RWPE2 (cell line): ENCODE measurements at regions not wholly inside any gene's neighbourhood (a gene's known extent, or its start where the extent isn't known, plus 50 kb on each side); places are given as distances from the start of the nearest gene placed in this dataset.

Experiments
- ATAC-seq: fragments of 200-7000 bp; cut with Tn5 transposase; 3 replicates; pipeline ENCODE4 v1.9.1; 2021; ENCODE audit warnings: low read depth
- DNase-seq: peaks from one replicate; pipeline ENCODE4 v3.0.0-alpha.2; 2020; ENCODE audit warnings: low spot score
- H3K27ac ChIP-seq: fragments of 450-650 bp; 2 replicates; pipeline ENCODE4 v1.5.1; 2017; ENCODE audit warnings: mild to moderate bottlenecking; ENCODE audit not compliant: poor library complexity, severe bottlenecking
- H3K27me3 ChIP-seq: fragments of 250-450 bp; sonication (Bioruptor Pico); 2 replicates; pipeline ENCODE4 v1.5.1; 2021; ENCODE audit warnings: mild to moderate bottlenecking, moderate library complexity; ENCODE audit not compliant: insufficient read depth, poor library complexity, severe bottlenecking
- H3K36me3 ChIP-seq: fragments of 250-450 bp; sonication (Bioruptor Pico); 2 replicates; pipeline ENCODE4 v1.5.1; 2020; ENCODE audit warnings: low read depth, mild to moderate bottlenecking, moderate library complexity
- H3K4me1 ChIP-seq: fragments of 250-450 bp; sonication (Bioruptor Pico); 2 replicates; pipeline ENCODE4 v1.5.1; 2021; ENCODE audit warnings: mild to moderate bottlenecking, moderate library complexity; ENCODE audit not compliant: insufficient read depth, poor library complexity, severe bottlenecking
- H3K4me3 ChIP-seq: fragments of 250-450 bp; sonication (Bioruptor Pico); 2 replicates; pipeline ENCODE4 v1.5.1; 2021; ENCODE audit warnings: mild to moderate bottlenecking, moderate library complexity; ENCODE audit not compliant: severe bottlenecking
- H3K9me3 ChIP-seq: fragments of 250-450 bp; sonication (Bioruptor Pico); 2 replicates; pipeline ENCODE4 v1.5.1; 2021; ENCODE audit warnings: mild to moderate bottlenecking, moderate library complexity; ENCODE audit not compliant: severe bottlenecking
- TF ChIP-seq, protein P1 (sequence below): fragments of 450-650 bp; IDR thresholded peaks from one replicate; pipeline ENCODE4 v1.5.1; 2017; ENCODE audit warnings: mild to moderate bottlenecking, moderate library complexity; ENCODE audit not compliant: poor library complexity, severe bottlenecking

DNA sequence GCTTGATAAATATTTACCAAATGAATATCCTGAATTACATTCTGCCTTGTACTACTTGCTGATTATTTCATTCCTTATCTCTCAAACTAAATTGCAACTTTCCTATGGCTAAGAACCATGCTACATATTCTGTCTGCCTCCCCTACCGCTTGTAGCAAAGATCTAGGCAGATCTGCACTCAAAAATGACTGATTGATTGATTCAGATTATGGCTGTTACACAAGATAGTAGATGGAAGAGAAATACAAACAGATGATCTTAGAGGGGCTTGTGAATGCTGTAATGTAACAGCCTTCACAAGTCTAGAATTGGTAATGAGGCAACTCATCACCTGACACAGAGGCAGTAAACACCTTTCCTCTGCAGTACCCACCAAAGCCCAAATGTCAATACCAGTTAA is 446.1 kb downstream of the PRELID2 start:
- TF ChIP-seq, protein P1, sequence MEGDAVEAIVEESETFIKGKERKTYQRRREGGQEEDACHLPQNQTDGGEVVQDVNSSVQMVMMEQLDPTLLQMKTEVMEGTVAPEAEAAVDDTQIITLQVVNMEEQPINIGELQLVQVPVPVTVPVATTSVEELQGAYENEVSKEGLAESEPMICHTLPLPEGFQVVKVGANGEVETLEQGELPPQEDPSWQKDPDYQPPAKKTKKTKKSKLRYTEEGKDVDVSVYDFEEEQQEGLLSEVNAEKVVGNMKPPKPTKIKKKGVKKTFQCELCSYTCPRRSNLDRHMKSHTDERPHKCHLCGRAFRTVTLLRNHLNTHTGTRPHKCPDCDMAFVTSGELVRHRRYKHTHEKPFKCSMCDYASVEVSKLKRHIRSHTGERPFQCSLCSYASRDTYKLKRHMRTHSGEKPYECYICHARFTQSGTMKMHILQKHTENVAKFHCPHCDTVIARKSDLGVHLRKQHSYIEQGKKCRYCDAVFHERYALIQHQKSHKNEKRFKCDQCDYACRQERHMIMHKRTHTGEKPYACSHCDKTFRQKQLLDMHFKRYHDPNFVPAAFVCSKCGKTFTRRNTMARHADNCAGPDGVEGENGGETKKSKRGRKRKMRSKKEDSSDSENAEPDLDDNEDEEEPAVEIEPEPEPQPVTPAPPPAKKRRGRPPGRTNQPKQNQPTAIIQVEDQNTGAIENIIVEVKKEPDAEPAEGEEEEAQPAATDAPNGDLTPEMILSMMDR = no peak
- no peaks in the 10 kb centered on the region for H3K9me3 ChIP-seq
- no peak for DNase-seq
- H3K27me3 ChIP-seq = no peaks in the 10 kb centered on the region
- no peaks in the 10 kb centered on the region for H3K4me1 ChIP-seq
- H3K4me3 ChIP-seq = no peak overlapping the region
- ATAC-seq = no peak
- no peaks in the 10 kb centered on the region for H3K36me3 ChIP-seq
- no peak overlapping the region for H3K27ac ChIP-seq

DNA sequence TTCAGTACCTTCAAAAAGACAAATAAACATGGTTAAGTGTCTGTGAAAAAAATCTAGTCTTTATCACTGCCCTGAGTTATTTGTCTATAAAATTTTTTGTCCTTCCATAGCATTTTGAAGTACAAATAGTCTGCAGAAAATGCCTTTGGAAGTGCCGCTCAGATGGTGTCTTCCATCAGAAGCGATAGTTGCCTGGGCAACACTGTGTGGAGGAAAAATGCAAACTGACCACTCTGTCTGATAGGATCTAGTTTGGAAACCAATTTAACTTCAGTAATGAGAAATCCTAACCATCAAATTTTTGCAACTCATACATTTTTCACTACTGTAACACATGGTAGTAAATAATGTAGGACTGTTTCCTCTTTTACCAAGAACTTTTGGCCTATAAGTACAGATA is 449.9 kb downstream of the PRELID2 start:
- Histone ChIP-seq H3K4me1 (no peaks in the 10 kb centered on the region), H3K4me3 (no peak overlapping the region), H3K27me3 (no peaks in the 10 kb centered on the region), H3K9me3 (no peaks in the 10 kb centered on the region), H3K27ac (no peak overlapping the region), H3K36me3 (no peaks in the 10 kb centered on the region)
- DNase-seq (no peak), ATAC-seq (no peak)
- TF ChIP-seq, protein P1 = no peak

DNA sequence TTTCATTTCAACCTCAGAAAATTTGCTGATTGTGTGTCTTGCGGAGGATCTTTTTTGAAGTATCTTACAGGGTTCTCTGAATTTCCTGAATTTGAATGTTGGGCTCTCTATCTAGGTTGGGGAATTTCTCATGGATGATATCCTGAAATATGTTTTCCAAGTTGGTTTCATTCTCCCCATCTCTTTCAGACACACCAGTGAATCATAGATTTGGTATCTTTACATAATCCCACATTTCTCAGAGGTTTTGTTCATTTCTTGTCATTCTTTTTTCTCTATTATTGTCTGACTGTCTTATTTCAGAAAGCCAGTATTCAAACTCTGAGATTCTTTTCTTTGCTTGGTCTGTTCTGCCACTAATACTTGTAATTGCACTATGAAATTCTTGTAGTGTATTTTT is 456.9 kb downstream of the PRELID2 start:
- peaks cover 18% of the 10 kb centered on the region for H3K9me3 ChIP-seq
- ATAC-seq = no peak
- TF ChIP-seq, protein P1 = no peak

DNA sequence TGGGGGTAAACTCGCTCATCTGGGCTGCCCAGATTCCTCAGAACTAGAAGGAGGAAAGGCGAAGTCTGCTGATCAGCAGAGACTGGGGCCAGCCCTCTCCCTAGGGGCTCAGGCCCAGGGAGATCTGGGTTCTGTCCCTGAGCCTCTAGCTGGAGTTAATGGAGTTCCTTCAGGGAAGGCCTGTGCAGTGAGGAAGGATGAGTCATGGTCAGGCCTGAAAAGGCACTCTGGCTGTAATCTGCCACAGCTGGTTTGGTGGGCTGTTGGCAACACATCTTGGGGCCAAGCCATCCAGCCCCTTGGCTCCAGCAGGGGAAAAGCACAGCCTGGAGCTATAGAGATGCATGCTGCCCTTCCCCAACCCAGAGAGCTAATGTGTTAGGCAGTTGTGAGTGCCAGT is 459.6 kb downstream of the PRELID2 start:
- DNase-seq = no peak
- no peak for ATAC-seq
- Histone ChIP-seq H3K4me1 (no peaks in the 10 kb centered on the region), H3K9me3 (peaks cover 18% of the 10 kb centered on the region), H3K27me3 (no peaks in the 10 kb centered on the region), H3K36me3 (no peaks in the 10 kb centered on the region), H3K27ac (no peak overlapping the region), H3K4me3 (no peak overlapping the region)
- TF ChIP-seq, protein P1 = no peak

More for the DNA sequence above, 456.9 kb downstream of the PRELID2 start:
- Histone ChIP-seq H3K27me3 (no peaks in the 10 kb centered on the region), H3K27ac (no peak overlapping the region), H3K4me3 (no peak overlapping the region), H3K4me1 (no peaks in the 10 kb centered on the region), H3K36me3 (no peaks in the 10 kb centered on the region)
- DNase-seq = no peak

DNA sequence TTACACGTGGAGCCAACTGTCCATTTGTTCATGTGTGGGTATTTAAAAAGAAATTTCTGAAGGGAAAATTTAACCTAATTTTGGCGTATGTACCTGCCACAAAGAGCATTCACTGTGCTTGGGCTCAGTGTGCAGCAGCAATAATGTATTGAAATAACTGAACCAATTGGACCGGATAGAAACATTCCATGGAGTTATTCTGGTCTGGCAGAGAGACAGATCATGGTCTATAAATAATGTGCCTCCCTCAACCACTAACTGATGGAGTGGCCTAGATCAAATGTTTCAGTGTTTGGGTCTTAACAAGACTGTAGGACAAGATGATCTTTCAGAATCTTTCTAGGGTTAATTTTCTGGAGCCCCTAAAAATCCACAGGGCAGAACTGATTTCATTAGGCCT is 469.7 kb downstream of the PRELID2 start:
- Histone ChIP-seq H3K4me3 (no peak overlapping the region), H3K4me1 (peaks cover 36% of the 10 kb centered on the region), H3K36me3 (no peaks in the 10 kb centered on the region), H3K9me3 (no peaks in the 10 kb centered on the region), H3K27me3 (no peaks in the 10 kb centered on the region), H3K27ac (no peak overlapping the region)
- ATAC-seq (no peak), DNase-seq (no peak)
- TF ChIP-seq, protein P1 = no peak
